HL-60 (cell line): ENCODE measurements at regions not wholly inside any gene's neighbourhood (a gene's known extent, or its start where the extent isn't known, plus 50 kb on each side); places are given as distances from the start of the nearest gene placed in this dataset.
A peak's percentile ranks its signal among the peaks of the same experiment; 100 is the strongest.

Experiments
- DNase-seq, 2 experiments: peaks; one replicate each; pipeline ENCODE4 v3.0.0-alpha.2; 2010 to 2020; ENCODE audit warnings: low read depth in 1 of 2, low spot score in 1 of 2
- H3K27ac ChIP-seq: fragments of 250-450 bp; sonication (Bioruptor Pico); replicated peaks from 2 replicates; pipeline ENCODE4 v1.5.1; 2020; ENCODE audit warnings: mild to moderate bottlenecking, moderate library complexity
- H3K27me3 ChIP-seq: fragments of 250-450 bp; sonication (Bioruptor Pico); 2 replicates; pipeline ENCODE4 v1.5.1; 2021; ENCODE audit warnings: mild to moderate bottlenecking, moderate library complexity; ENCODE audit not compliant: insufficient read depth, poor library complexity, severe bottlenecking
- H3K4me3 ChIP-seq: replicated peaks from 2 replicates; pipeline ENCODE4 v1.5.1; 2011; ENCODE audit warnings: mild to moderate bottlenecking, control low read depth, low read length; ENCODE audit not compliant: insufficient read depth
- GABPA ChIP-seq: IDR thresholded peaks from 2 replicates; pipeline ENCODE4 v1.6.1; 2012; ENCODE audit warnings: low read depth
- POLR2AphosphoS5 ChIP-seq: IDR thresholded peaks from 2 replicates; pipeline ENCODE4 v1.6.1; 2012; ENCODE audit warnings: low read depth
- SPI1 ChIP-seq: IDR thresholded peaks from 2 replicates; pipeline ENCODE4 v1.6.1; 2012; ENCODE audit warnings: low read depth, mild to moderate bottlenecking, borderline replicate concordance
- TF ChIP-seq, protein P1 (sequence below): IDR thresholded peaks from one replicate; pipeline ENCODE4 v1.5.1; 2011; ENCODE audit warnings: low read length, control low read depth, inconsistent platforms; ENCODE audit not compliant: insufficient read depth
- TF ChIP-seq, protein P2 (sequence below): IDR thresholded peaks from 2 replicates; pipeline ENCODE4 v1.6.1; 2012; ENCODE audit warnings: low read depth; ENCODE audit not compliant: insufficient replicate concordance

GRCh38 chr22:22702237-22703202 is 58.1 kb downstream of the GGTLC2 start:
- TF ChIP-seq GABPA (no peak), SPI1 (no peak), POLR2AphosphoS5 (no peak)
- TF ChIP-seq, protein P1, sequence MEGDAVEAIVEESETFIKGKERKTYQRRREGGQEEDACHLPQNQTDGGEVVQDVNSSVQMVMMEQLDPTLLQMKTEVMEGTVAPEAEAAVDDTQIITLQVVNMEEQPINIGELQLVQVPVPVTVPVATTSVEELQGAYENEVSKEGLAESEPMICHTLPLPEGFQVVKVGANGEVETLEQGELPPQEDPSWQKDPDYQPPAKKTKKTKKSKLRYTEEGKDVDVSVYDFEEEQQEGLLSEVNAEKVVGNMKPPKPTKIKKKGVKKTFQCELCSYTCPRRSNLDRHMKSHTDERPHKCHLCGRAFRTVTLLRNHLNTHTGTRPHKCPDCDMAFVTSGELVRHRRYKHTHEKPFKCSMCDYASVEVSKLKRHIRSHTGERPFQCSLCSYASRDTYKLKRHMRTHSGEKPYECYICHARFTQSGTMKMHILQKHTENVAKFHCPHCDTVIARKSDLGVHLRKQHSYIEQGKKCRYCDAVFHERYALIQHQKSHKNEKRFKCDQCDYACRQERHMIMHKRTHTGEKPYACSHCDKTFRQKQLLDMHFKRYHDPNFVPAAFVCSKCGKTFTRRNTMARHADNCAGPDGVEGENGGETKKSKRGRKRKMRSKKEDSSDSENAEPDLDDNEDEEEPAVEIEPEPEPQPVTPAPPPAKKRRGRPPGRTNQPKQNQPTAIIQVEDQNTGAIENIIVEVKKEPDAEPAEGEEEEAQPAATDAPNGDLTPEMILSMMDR, result peak; percentile 41
- no peaks in the 10 kb centered on the region for H3K27me3 ChIP-seq

DNA sequence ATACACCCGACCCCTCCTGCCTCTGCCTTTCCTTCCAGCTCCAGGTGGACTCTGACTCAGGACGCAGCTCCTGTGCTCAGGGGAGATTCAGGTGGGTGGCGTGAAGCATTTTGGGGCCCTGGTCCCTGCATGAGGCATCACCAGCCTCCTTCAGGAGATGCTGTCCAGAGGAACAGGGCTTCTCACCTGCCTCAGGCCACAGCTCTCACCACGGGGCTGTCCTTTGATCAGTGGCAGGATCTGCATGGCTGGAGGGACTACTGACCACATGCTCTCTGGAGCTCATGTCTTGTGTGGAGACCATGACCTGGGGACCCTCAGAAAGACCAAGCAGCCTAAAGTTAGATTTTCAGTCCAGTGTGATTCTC is 58.8 kb downstream of the GGTLC2 start:
- Histone ChIP-seq H3K4me3 (no peak overlapping the region), H3K27ac (no peak overlapping the region), H3K27me3 (no peaks in the 10 kb centered on the region)
- no peak for DNase-seq
- TF ChIP-seq POLR2AphosphoS5, result no peak
- TF ChIP-seq, protein P2, sequence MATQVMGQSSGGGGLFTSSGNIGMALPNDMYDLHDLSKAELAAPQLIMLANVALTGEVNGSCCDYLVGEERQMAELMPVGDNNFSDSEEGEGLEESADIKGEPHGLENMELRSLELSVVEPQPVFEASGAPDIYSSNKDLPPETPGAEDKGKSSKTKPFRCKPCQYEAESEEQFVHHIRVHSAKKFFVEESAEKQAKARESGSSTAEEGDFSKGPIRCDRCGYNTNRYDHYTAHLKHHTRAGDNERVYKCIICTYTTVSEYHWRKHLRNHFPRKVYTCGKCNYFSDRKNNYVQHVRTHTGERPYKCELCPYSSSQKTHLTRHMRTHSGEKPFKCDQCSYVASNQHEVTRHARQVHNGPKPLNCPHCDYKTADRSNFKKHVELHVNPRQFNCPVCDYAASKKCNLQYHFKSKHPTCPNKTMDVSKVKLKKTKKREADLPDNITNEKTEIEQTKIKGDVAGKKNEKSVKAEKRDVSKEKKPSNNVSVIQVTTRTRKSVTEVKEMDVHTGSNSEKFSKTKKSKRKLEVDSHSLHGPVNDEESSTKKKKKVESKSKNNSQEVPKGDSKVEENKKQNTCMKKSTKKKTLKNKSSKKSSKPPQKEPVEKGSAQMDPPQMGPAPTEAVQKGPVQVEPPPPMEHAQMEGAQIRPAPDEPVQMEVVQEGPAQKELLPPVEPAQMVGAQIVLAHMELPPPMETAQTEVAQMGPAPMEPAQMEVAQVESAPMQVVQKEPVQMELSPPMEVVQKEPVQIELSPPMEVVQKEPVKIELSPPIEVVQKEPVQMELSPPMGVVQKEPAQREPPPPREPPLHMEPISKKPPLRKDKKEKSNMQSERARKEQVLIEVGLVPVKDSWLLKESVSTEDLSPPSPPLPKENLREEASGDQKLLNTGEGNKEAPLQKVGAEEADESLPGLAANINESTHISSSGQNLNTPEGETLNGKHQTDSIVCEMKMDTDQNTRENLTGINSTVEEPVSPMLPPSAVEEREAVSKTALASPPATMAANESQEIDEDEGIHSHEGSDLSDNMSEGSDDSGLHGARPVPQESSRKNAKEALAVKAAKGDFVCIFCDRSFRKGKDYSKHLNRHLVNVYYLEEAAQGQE, result no peak
- no peak for TF ChIP-seq GABPA
- TF ChIP-seq SPI1, result no peak
- TF ChIP-seq, protein P1, result no peak

More at GRCh38 chr22:22702237-22703202, 58.1 kb downstream of the GGTLC2 start:
- H3K27ac ChIP-seq, result no peak overlapping the region
- H3K4me3 ChIP-seq, result no peak overlapping the region
- DNase-seq, result no peak

GRCh38 chr22:22703715-22704114 is 59.3 kb downstream of the GGTLC2 start:
- DNase-seq, result no peak
- no peaks in the 10 kb centered on the region for H3K27me3 ChIP-seq
- TF ChIP-seq, protein P2, result no peak
- no peak overlapping the region for H3K4me3 ChIP-seq
- no peak overlapping the region for H3K27ac ChIP-seq

DNA sequence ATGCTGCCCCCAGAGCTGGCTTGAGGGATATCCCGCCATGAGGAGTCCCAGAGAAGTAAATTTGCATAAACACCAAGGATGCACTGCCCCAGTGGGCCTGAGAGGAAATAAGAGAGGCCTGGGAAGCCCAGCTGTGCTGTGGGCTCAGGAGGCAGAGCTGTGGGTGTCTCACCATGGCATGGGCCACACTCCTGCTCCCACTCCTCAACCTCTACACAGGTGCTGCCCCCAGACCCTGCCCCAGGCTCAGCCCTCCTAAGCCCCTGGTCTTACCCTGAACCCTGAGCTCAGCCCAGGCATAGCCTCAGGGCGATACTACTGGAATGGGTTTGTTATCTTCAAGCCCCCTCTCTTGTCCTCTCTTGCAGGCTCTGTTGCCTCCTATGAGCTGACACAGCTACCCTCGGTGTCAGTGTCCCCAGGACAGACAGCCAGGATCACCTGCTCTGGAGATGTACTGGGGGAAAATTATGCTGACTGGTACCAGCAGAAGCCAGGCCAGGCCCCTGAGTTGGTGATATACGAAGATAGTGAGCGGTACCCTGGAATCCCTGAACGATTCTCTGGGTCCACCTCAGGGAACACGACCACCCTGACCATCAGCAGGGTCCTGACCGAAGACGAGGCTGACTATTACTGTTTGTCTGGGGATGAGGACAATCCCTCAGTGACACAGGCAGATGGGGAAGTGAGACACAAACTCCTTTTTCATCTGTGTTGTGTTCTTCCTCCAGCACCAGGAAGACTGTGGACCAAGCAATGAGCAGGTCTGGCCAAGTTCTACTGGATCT is 59.9 kb downstream of the GGTLC2 start:
- no peak overlapping the region for H3K27ac ChIP-seq
- TF ChIP-seq POLR2AphosphoS5, result no peak
- TF ChIP-seq, protein P1, result no peak
- TF ChIP-seq, protein P2, result no peak
- no peak for TF ChIP-seq SPI1
- TF ChIP-seq GABPA, result no peak
- no peaks in the 10 kb centered on the region for H3K27me3 ChIP-seq

More for the DNA sequence above, 59.9 kb downstream of the GGTLC2 start:
- no peak for DNase-seq
- H3K4me3 ChIP-seq, result no peak overlapping the region
